SJCRH30 (cell line): ENCODE measurements at regions not wholly inside any gene's neighbourhood (a gene's known extent, or its start where the extent isn't known, plus 50 kb on each side); places are given as distances from the start of the nearest gene placed in this dataset.
"Not testable (repeated sequence)": the region's sequence is repeated elsewhere in the genome, so short reads cannot be mapped to it uniquely, and the experiment has no call there.

Experiments
- DNase-seq, 2 experiments: peaks; one replicate each; pipeline ENCODE4 v3.0.0-alpha.2; 2015 to 2020
- H3K27ac ChIP-seq: fragments of 250-450 bp; sonication (Bioruptor Pico); 2 replicates; pipeline ENCODE4 v1.5.1; 2020; ENCODE audit warnings: mild to moderate bottlenecking, moderate library complexity
- H3K27me3 ChIP-seq: fragments of 250-450 bp; sonication (Bioruptor Pico); 2 replicates; pipeline ENCODE4 v1.5.1; 2020; ENCODE audit warnings: mild to moderate bottlenecking, moderate library complexity
- H3K36me3 ChIP-seq: fragments of 250-450 bp; sonication (Bioruptor Pico); 2 replicates; pipeline ENCODE4 v1.5.1; 2020; ENCODE audit warnings: mild to moderate bottlenecking, moderate library complexity
- H3K4me1 ChIP-seq: fragments of 250-450 bp; sonication (Bioruptor Pico); 2 replicates; pipeline ENCODE4 v1.5.1; 2020; ENCODE audit warnings: mild to moderate bottlenecking, moderate library complexity
- H3K4me3 ChIP-seq: fragments of 250-450 bp; sonication (Bioruptor Pico); 2 replicates; pipeline ENCODE4 v1.5.1; 2020; ENCODE audit warnings: mild to moderate bottlenecking, moderate library complexity
- H3K9me3 ChIP-seq: fragments of 250-450 bp; sonication (Bioruptor Pico); replicated peaks from 2 replicates; pipeline ENCODE4 v1.5.1; 2020; ENCODE audit warnings: mild to moderate bottlenecking, moderate library complexity

DNA sequence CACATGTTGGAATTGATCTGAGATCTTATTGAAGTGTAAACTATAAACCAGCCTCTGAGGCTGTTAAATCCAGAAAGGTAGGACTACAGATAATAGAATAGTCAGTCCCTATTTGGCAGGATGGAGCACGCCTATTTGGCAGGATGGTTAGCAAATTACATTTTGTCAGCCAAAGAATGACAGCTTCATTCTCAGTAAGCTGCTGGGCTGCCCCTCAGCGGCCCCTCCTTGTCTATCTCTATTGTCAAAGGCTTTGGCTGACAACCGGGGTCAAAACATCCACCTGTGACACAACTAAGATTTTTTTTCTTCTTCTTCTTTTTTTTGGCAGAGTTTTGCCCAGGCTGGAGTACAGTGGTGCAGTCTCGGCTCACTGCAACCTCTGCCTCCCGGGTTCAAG lies 123.4 kb upstream of the ECI2 start:
- DNase-seq: no peak
- H3K27ac ChIP-seq: no peak overlapping the region
- H3K9me3 ChIP-seq: no peaks in the 10 kb centered on the region
- peaks cover 9% of the 10 kb centered on the region; the same call in 1 of the 2 replicates for H3K4me1 ChIP-seq
- no peaks in the 10 kb centered on the region for H3K27me3 ChIP-seq
- no peaks in the 10 kb centered on the region for H3K36me3 ChIP-seq
- no peak overlapping the region for H3K4me3 ChIP-seq

- Histone ChIP-seq H3K27me3 (no peaks in the 10 kb centered on the region), H3K4me1 (no peaks in the 10 kb centered on the region), H3K4me3 (no peak overlapping the region), H3K9me3 (no peaks in the 10 kb centered on the region), H3K36me3 (no peaks in the 10 kb centered on the region), H3K27ac (no peak overlapping the region)
- no peak for DNase-seq
These were observed 121.6 kb upstream of the ECI2 start for GRCh38 chr6:4256969-4257368.

DNA sequence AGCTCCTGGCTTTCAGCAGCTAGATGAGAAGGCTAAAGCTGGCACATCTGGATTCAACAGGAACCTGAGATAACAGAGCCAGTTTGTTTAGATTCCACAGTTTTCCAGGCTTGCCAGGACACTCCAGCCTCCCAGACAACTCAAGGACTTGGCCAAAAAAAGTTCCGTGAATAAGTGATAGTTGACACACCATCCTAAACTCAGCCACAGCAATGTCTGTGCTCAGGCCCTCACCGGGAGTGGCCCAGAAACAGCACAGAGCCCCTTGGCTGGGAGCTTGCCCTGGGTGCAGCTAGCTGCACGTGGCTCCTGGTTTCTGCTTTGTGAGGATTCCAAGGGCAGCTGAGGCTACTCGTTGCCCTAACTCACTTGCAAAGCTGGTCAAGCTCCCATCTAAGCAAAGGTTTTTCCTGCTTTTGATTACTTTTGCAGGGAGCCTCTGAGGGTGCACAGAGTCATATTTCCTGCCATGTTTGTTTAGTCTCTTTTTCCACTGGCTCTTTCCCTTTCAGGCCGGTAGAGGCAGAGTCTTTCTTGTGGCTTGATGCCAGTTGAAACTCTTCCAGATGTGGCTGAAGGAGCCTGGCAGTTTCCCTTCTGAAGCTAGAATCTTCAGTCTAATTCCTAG lies 118.3 kb upstream of the ECI2 start:
- no peaks in the 10 kb centered on the region for H3K9me3 ChIP-seq
- H3K27me3 ChIP-seq: no peaks in the 10 kb centered on the region
- DNase-seq: peak in 1 of 2 experiments; percentile 28
- H3K4me1 ChIP-seq: no peaks in the 10 kb centered on the region
- H3K36me3 ChIP-seq: no peaks in the 10 kb centered on the region
- H3K27ac ChIP-seq: no peak overlapping the region
- no peak overlapping the region for H3K4me3 ChIP-seq

- not testable (repeated sequence) for H3K4me1 ChIP-seq, H3K36me3 ChIP-seq, DNase-seq, H3K4me3 ChIP-seq, H3K27me3 ChIP-seq, H3K9me3 ChIP-seq, H3K27ac ChIP-seq
These were observed 117.1 kb upstream of the ECI2 start for GRCh38 chr6:4252445-4252844.

- no peak overlapping the region for H3K4me3 ChIP-seq
- no peaks in the 10 kb centered on the region for H3K36me3 ChIP-seq
These were observed 115.3 kb upstream of the ECI2 start for GRCh38 chr6:4250645-4251044.

GRCh38 chr6:4243832-4244231 lies 108.5 kb upstream of the ECI2 start:
- not testable (repeated sequence) for H3K27me3 ChIP-seq, H3K4me3 ChIP-seq, H3K36me3 ChIP-seq, H3K4me1 ChIP-seq, DNase-seq, H3K9me3 ChIP-seq, H3K27ac ChIP-seq

More at GRCh38 chr6:4250645-4251044, 115.3 kb upstream of the ECI2 start:
- H3K27me3 ChIP-seq: no peaks in the 10 kb centered on the region
- no peaks in the 10 kb centered on the region for H3K9me3 ChIP-seq
- no peak for DNase-seq
- no peaks in the 10 kb centered on the region for H3K4me1 ChIP-seq
- H3K27ac ChIP-seq: no peak overlapping the region

GRCh38 chr6:4243237-4243636 lies 107.9 kb upstream of the ECI2 start:
- no peak for DNase-seq
- H3K36me3 ChIP-seq: no peaks in the 10 kb centered on the region
- H3K4me3 ChIP-seq: no peak overlapping the region
- H3K27me3 ChIP-seq: no peaks in the 10 kb centered on the region
- no peaks in the 10 kb centered on the region for H3K9me3 ChIP-seq
- no peaks in the 10 kb centered on the region for H3K4me1 ChIP-seq
- no peak overlapping the region for H3K27ac ChIP-seq

DNA sequence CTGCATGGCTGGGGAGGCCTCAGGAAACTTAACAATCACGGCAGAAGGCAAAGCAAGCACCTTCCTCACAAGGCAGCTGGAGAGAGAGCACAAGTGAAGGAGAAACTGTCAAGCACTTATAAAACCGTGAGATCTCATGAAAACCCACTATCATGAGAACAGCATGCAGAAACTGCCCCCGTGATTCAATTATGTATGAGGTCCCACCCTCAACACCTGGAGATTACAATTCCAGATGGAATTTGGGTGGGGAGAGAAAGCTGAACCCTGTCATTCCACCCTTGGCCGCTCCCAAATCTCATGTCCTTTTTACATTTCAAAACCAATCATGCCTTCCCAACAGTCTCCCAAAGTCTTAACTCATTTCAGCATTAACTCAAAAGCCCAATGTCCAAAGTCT lies 107.2 kb upstream of the ECI2 start:
- H3K27me3 ChIP-seq: no peaks in the 10 kb centered on the region
- no peaks in the 10 kb centered on the region for H3K36me3 ChIP-seq
- no peak for DNase-seq
- no peak overlapping the region for H3K4me3 ChIP-seq
- H3K4me1 ChIP-seq: no peaks in the 10 kb centered on the region
- no peaks in the 10 kb centered on the region for H3K9me3 ChIP-seq
- no peak overlapping the region for H3K27ac ChIP-seq

- no peaks in the 10 kb centered on the region for H3K36me3 ChIP-seq
- H3K9me3 ChIP-seq: no peaks in the 10 kb centered on the region
- DNase-seq: no peak
- H3K27ac ChIP-seq: no peak overlapping the region
- no peaks in the 10 kb centered on the region for H3K27me3 ChIP-seq
- no peak overlapping the region for H3K4me3 ChIP-seq
- no peaks in the 10 kb centered on the region for H3K4me1 ChIP-seq
These were observed 104.8 kb upstream of the ECI2 start for GRCh38 chr6:4240148-4240547.

DNA sequence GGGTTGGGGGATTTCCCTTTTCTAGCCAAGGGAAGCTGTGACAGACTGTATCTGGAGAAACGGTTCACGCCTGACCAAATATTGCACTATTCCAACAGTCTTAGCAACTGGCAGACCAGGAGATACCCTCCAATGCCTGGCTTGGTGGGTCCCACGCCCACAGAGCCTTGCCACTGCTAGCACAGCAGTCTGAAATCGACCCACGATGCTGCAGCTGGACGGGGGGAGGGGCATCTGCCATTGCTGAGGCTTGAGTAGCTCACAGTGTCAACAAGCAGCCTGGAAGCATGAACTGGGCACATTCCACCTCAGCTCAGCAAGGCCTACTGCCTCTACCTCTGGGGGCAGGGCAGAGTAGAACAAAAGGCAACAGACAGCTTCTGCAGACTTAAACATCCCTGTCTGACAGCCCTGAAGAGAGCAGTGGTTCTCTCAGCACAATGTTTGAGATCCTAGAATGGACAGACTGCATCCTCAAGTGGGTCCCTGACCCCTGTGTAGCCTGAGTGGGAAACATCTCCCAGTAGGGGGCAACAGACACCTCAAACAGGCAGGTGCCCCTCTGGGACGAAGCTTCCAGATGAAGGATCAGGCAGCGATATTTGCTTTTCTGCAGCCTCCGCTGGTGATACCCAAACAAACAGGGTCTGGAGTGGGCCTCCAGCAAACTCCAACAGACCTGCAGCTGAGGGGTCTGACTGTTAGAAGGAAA lies 89.9 kb upstream of the ECI2 start:
- H3K4me1 ChIP-seq: no peaks in the 10 kb centered on the region
- no peak overlapping the region for H3K27ac ChIP-seq
- DNase-seq: peak in 1 of 2 experiments; percentile 15
- H3K9me3 ChIP-seq: no peaks in the 10 kb centered on the region
- H3K4me3 ChIP-seq: no peak overlapping the region
- H3K27me3 ChIP-seq: no peaks in the 10 kb centered on the region
- no peaks in the 10 kb centered on the region for H3K36me3 ChIP-seq

GRCh38 chr6:4224067-4224978 lies 88.9 kb upstream of the ECI2 start:
- no peaks in the 10 kb centered on the region for H3K36me3 ChIP-seq
- H3K9me3 ChIP-seq: no peaks in the 10 kb centered on the region
- no peak overlapping the region for H3K4me3 ChIP-seq
- no peaks in the 10 kb centered on the region for H3K4me1 ChIP-seq
- no peak for DNase-seq
- H3K27ac ChIP-seq: no peak overlapping the region
- H3K27me3 ChIP-seq: no peaks in the 10 kb centered on the region

DNA sequence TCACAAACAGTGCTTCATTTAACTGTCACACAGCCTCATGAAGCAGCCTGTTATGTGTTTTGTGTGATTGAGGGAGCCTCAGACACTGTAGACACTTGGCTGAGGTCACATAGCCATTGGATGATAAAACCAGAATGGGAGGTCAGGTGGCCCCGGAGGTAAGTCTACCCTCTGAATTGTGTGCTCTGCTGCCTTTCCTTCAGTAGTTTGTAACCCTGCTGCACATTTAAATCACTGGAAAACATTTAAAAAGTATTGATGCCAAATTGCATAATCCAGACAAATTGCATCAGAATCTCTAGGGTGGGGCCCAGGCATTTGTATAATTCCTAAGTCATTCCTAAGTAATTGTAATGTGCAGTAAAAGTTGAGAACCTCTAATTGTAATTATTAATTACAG lies 85.2 kb upstream of the ECI2 start:
- H3K36me3 ChIP-seq: no peaks in the 10 kb centered on the region
- H3K9me3 ChIP-seq: no peaks in the 10 kb centered on the region
- H3K27ac ChIP-seq: no peak overlapping the region
- no peaks in the 10 kb centered on the region for H3K4me1 ChIP-seq
- H3K27me3 ChIP-seq: no peaks in the 10 kb centered on the region
- H3K4me3 ChIP-seq: no peak overlapping the region
- no peak for DNase-seq

DNA sequence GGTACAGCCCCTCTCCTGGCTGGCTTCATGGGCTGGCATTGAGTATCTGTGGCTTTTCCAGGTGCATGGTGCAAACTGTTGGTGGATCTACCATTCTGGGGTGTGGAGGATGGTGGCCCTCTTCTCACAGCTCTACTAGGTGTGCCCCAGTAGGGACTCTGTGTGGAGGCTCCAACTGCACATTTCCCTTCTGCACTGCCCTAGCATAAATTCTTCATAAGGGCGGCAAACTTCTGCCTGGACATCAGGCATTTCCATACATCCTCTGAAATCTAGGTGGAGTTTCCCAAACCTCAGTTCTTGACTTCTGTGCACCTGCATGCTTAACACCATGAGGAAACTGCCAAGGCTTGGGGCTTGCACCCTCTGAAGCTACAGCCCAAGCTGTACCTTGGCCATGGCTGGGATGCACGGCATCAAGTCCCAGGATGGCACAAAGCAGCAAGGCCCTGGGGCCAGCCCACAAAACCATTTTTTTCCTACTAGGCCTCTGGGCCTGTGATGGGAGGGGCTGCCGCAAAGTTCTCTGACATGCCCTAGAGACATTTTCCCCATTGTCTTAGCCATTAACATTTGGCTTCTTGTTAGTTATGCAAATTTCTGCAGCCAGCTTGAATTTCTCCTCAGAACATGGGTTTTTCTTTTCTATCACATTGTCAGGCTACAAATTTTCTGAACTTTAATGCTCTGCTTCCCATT lies 83.4 kb upstream of the ECI2 start:
- H3K4me3 ChIP-seq, H3K9me3 ChIP-seq, H3K36me3 ChIP-seq, H3K4me1 ChIP-seq, H3K27ac ChIP-seq, H3K27me3 ChIP-seq, DNase-seq: not testable (repeated sequence)

- no peak for DNase-seq
- no peaks in the 10 kb centered on the region for H3K36me3 ChIP-seq
- H3K27ac ChIP-seq: no peak overlapping the region
- H3K4me1 ChIP-seq: no peaks in the 10 kb centered on the region
- no peak overlapping the region for H3K4me3 ChIP-seq
- H3K27me3 ChIP-seq: no peaks in the 10 kb centered on the region
- H3K9me3 ChIP-seq: no peaks in the 10 kb centered on the region
These were observed 77.2 kb upstream of the ECI2 start for GRCh38 chr6:4212588-4212987.
